Muscle layer of colon (tissue), 2 donors: ENCODE measurements at regions not wholly inside any gene's neighbourhood (a gene's known extent, or its start where the extent isn't known, plus 50 kb on each side); places are given as distances from the start of the nearest gene placed in this dataset.

ENCODE experiments used
- H3K27ac ChIP-seq: one replicate; pipeline ENCODE4 v1.7.0; 2013; ENCODE audit warnings: low read depth, mild to moderate bottlenecking, low read length, moderate library complexity
- H3K27me3 ChIP-seq, 2 donors: one replicate each; pipeline ENCODE4 v1.7.0; 2013; ENCODE audit warnings: low read length in 2 of 2, mild to moderate bottlenecking in 2 of 2; ENCODE audit not compliant: insufficient read depth in 2 of 2, control insufficient read depth in 1 of 2
- H3K36me3 ChIP-seq: one replicate; pipeline ENCODE4 v1.7.0; 2013; ENCODE audit warnings: mild to moderate bottlenecking, low read length; ENCODE audit not compliant: insufficient read depth
- H3K4me1 ChIP-seq: one replicate; pipeline ENCODE4 v1.7.0; 2013; ENCODE audit warnings: mild to moderate bottlenecking, low read length; ENCODE audit not compliant: insufficient read depth
- H3K4me3 ChIP-seq, 2 donors: one replicate each; pipeline ENCODE4 v1.7.0; 2013; ENCODE audit warnings: low read length in 2 of 2, low read depth in 1 of 2, mild to moderate bottlenecking in 1 of 2, moderate library complexity in 1 of 2
- H3K9ac ChIP-seq: one replicate; pipeline ENCODE4 v1.7.0; 2013; ENCODE audit warnings: low read length
- H3K9me3 ChIP-seq: one replicate; pipeline ENCODE4 v1.7.0; 2013; ENCODE audit warnings: mild to moderate bottlenecking, low read length
- donor health status: abdominal sarcoma.
- donor health status: Adenocarcinoma of cecum.

DNA sequence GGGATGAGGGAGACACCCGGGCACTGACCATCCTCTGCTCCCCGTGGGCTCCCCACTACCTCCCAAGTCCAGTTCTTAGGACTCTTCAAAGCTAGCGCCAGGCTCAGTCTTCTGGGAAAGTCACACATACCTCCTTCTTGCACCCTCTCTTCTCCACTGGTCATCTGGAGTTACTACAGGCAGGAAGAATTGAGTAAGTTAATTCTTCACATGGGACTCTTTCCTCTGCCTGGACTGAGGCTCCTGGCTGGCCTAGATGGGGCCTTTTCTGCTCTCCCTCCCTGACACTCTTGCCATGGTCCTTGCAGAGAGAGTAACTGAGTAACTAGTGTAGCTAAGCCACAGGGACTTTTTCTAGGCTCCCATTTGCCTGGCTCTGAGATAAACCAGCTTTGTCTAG is 96.5 kb upstream of the CELF4 start:
- Histone ChIP-seq H3K4me3 (no peak overlapping the region), H3K9ac (no peak overlapping the region), H3K4me1 (no peaks in the 10 kb centered on the region), H3K36me3 (no peaks in the 10 kb centered on the region), H3K27ac (no peak overlapping the region), H3K27me3 (no peaks in the 10 kb centered on the region), H3K9me3 (no peaks in the 10 kb centered on the region)

DNA sequence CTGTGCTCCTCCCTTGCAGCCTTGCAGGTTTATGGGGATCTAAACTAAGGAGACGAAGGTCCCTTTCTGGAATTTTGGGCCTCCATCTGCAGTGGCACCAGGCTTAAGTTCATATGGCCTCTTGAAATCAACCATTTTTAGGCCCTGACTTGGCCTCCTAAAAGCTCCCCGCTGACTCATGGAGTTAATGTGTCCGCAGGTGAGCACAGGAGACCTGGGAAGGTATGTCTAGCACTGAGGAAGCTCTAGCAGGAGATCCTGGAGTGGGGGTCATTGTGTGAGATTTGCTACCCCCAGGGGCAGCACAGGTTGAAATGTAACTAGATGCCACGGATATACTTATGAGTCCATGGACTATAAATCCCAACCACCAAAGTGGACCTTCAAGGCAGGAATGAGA is 95.9 kb upstream of the CELF4 start:
- Histone ChIP-seq H3K4me3 (no peak overlapping the region), H3K27me3 (no peaks in the 10 kb centered on the region), H3K4me1 (no peaks in the 10 kb centered on the region), H3K9me3 (no peaks in the 10 kb centered on the region), H3K9ac (no peak overlapping the region), H3K27ac (no peak overlapping the region), H3K36me3 (no peaks in the 10 kb centered on the region)

DNA sequence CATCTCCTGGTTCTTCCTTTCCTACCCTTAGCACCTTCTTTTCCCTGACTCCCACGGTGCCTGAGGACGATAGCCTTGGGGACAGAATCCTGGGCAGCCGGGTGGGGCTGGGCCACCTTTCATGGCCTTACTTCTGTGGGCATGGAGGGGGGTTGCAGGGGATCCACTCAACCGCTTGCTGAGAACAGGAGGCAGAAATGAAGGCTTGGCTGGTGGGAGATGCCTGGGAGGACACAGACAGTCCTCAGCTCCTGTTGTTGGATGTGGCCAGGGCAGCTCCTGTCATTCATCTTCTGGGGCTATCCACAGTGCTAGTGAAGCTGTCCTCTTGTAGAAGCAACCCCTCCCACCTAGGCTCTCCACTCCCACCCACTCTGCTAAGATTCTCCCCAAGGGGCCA is 95.5 kb upstream of the CELF4 start:
- no peak overlapping the region for H3K27ac ChIP-seq
- no peaks in the 10 kb centered on the region for H3K4me1 ChIP-seq
- no peaks in the 10 kb centered on the region for H3K27me3 ChIP-seq
- no peaks in the 10 kb centered on the region for H3K36me3 ChIP-seq
- no peak overlapping the region for H3K9ac ChIP-seq
- H3K9me3 ChIP-seq = no peaks in the 10 kb centered on the region
- H3K4me3 ChIP-seq = no peak overlapping the region

DNA sequence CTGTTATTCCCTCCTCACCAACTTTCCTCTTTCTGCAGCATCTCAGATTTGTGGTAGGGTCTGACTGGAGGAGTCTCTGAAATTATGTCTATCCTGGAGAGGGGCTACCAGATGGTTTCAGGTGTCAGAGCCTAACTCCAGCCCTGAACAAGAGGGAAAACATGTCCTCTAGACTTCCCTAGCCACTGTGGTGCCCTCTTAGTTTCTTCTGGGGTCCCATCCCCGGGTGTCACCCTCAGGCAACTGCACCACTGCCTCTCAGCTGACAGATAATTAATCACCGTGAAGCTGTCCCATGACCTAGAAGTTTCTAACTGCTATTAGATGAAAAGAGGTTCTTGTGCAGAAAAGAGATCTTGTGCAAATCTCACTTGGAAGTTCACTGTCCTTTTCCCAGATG is 95.1 kb upstream of the CELF4 start:
- Histone ChIP-seq H3K27me3 (no peaks in the 10 kb centered on the region), H3K36me3 (no peaks in the 10 kb centered on the region), H3K4me3 (no peak overlapping the region), H3K27ac (no peak overlapping the region), H3K9me3 (no peaks in the 10 kb centered on the region), H3K9ac (no peak overlapping the region), H3K4me1 (no peaks in the 10 kb centered on the region)

DNA sequence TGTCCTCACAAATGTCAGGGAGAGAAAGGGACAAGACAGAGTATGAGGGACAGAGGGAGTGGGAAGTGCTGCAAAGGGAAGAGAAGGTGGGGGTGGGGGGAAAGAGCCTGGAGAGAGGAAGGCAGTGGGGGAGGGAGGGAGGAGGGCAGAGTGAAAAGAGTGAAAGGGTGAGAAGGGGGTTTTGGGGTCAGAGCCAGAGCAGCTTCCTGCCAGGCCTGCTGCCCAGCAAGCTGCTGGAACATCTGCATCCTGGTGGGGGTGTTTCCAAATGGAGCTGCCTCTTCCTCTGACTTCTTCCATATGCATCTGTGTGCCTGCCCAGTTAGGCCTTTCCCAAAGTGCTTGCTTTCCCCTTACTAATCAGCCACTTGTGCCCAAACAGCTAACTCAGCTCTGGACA is 94.3 kb upstream of the CELF4 start:
- no peaks in the 10 kb centered on the region for H3K4me1 ChIP-seq
- no peak overlapping the region for H3K27ac ChIP-seq
- no peak overlapping the region for H3K9ac ChIP-seq
- H3K27me3 ChIP-seq = no peaks in the 10 kb centered on the region
- no peaks in the 10 kb centered on the region for H3K36me3 ChIP-seq
- H3K9me3 ChIP-seq = no peaks in the 10 kb centered on the region
- no peak overlapping the region for H3K4me3 ChIP-seq

DNA sequence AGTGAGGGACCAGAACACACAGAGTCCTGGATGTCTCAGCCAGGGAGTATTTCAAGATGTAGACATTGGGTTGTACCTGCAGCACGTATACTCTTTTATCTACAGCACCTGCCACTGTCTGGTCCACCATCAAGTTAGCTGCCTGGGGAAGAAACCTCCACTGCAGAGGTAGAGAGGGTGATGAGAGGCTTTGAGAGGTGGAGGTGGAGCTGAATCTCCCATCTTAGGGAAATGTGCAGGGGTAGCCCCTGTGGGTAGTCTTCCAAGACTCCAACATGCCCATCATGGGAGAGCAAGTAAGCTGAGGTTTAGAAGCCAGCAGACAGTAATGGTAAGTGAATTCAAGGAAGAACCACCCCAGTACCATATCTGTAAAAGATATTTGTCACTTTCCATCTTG is 93.3 kb upstream of the CELF4 start:
- H3K9ac ChIP-seq = no peak overlapping the region
- H3K4me1 ChIP-seq = no peaks in the 10 kb centered on the region
- no peaks in the 10 kb centered on the region for H3K27me3 ChIP-seq
- no peaks in the 10 kb centered on the region for H3K9me3 ChIP-seq
- H3K4me3 ChIP-seq = no peak overlapping the region
- H3K36me3 ChIP-seq = no peaks in the 10 kb centered on the region
- no peak overlapping the region for H3K27ac ChIP-seq

DNA sequence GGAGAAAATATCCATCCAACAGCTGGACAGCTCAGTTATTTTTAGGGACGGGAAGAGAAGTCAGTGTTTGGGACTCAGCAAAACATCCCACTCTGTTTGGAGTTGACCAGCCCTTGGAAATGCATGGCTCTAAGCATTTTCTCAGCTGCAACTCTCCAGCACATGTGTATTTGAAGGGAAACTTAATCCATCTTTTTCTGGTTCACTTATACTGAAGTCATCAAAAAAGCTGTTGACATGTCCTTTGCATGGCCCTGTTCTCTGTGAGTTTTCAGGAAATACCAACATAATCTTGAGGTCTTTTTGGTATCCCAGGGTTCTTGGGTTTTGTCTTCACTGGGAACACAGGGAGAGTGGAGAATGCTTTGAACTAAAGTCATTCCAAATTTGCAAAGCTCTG is 91.9 kb upstream of the CELF4 start:
- no peak overlapping the region for H3K4me3 ChIP-seq
- H3K9ac ChIP-seq = no peak overlapping the region
- no peak overlapping the region for H3K27ac ChIP-seq
- no peaks in the 10 kb centered on the region for H3K36me3 ChIP-seq
- no peaks in the 10 kb centered on the region for H3K4me1 ChIP-seq
- H3K27me3 ChIP-seq = no peaks in the 10 kb centered on the region
- no peaks in the 10 kb centered on the region for H3K9me3 ChIP-seq

DNA sequence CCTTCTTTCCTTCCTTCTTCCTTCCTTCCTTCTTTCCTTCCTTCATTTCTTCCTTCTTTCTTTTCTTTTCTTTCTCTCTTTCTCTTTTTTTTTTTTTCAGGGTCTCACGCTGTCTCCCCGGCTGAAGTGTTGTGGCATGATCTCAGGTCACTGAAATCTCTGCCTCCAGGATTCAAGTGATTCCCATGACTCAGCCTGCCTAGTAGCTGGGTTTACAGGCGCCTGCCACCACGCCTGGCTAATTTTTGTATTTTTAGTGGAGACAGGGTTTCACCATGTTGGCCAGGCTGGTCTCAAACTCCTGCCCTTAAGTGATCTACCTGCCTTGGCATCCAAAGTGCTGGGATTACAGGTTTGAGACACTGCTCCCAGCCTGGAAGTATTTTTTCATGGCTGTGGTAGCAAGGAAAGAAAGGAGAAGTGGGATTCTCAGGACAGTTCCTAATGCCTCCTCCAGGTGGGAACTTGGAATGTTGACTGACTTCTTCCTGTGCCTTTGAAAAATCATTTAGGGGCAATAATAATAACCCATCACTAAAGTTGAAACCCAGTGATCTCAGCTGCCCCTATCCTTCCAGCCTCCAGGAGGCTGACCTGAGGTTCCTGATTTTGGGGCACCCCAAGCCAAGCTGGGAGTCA is 89.3 kb upstream of the CELF4 start:
- Histone ChIP-seq H3K4me3 (no peak overlapping the region), H3K4me1 (no peaks in the 10 kb centered on the region), H3K27ac (no peak overlapping the region), H3K36me3 (no peaks in the 10 kb centered on the region), H3K9me3 (no peaks in the 10 kb centered on the region), H3K9ac (no peak overlapping the region), H3K27me3 (no peaks in the 10 kb centered on the region)

DNA sequence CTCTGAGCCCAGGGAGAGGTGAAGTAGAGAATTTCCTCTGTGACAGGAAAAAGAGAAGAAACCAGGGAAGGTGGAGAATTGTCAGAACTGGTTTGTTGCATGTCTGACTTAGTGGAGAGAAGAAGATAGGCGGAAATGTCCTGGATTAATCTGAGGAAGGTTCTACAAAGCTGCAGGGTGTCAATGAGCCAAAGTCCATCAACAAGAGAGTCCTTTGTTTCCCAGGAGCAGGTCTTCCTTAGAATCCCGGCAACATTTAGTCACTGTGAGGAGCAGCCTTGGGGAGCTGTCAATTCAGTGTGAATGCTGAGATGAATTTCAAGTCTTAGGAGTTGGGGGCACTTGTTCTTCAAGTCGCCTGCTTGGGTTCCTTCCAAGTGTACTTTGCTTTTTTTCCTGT is 88.4 kb upstream of the CELF4 start:
- H3K4me1 ChIP-seq = no peaks in the 10 kb centered on the region
- no peak overlapping the region for H3K4me3 ChIP-seq
- no peak overlapping the region for H3K27ac ChIP-seq
- H3K9ac ChIP-seq = no peak overlapping the region
- H3K9me3 ChIP-seq = no peaks in the 10 kb centered on the region
- no peaks in the 10 kb centered on the region for H3K27me3 ChIP-seq
- H3K36me3 ChIP-seq = no peaks in the 10 kb centered on the region

DNA sequence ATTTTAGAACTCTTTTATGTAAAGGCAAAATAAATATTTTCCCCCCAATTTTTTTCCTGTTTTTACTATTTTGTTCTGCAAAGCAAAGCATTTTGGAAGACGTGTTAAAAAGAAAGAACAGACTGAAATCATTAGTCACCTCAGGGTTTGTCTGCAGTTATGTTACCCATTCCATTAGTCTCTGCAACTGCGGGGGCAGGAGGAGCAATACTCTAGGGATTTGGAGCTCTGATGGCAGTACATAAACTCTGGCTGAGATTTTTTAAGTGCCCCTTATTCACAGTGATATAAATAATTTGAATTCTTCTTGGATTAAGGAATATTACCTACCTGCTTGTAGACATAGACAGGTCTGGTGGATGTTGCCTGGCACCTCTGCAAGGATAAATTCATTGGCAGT is 88.0 kb upstream of the CELF4 start:
- no peak overlapping the region for H3K9ac ChIP-seq
- H3K36me3 ChIP-seq = no peaks in the 10 kb centered on the region
- no peak overlapping the region for H3K27ac ChIP-seq
- no peaks in the 10 kb centered on the region for H3K9me3 ChIP-seq
- H3K27me3 ChIP-seq = no peaks in the 10 kb centered on the region
- H3K4me3 ChIP-seq = no peak overlapping the region
- no peaks in the 10 kb centered on the region for H3K4me1 ChIP-seq

DNA sequence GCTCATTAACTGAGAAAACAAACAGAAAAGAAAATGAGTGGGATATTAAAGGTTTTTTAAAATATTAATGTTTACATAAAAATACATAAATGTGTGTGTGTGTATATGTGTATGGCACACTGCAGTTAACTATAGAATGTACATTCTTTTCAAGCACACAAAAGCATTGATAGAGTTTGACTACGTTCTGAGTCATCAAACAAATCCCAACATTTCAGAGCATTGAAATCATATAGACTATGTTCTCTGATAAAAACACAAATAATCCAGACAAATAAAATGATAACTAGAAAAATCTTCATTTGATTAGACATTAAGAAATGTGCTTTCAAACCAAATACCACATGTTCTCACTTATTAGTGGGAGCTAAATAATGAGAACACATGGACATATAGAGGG is 84.3 kb upstream of the CELF4 start:
- H3K4me1 ChIP-seq = no peaks in the 10 kb centered on the region
- no peaks in the 10 kb centered on the region for H3K36me3 ChIP-seq
- H3K4me3 ChIP-seq = no peak overlapping the region
- no peak overlapping the region for H3K27ac ChIP-seq
- no peaks in the 10 kb centered on the region for H3K27me3 ChIP-seq
- H3K9me3 ChIP-seq = peaks cover 4% of the 10 kb centered on the region
- H3K9ac ChIP-seq = no peak overlapping the region

DNA sequence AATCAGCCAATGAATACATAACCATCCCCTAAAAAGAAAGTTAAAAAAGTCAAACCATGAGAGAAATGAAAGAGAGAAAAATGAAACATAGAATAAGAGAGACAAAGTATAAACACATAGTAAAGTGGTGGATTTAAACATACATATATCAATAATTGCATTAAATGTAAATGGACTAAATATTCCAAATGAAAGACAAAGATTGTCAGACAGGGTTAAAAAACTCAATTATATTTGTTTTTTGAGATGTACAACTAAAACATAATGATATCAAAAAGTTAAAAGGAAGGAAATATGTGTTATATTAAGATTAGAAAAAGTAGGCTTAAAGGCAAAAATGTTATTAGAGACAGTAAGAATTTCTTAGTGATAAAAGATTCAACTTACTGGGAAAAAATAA is 83.8 kb upstream of the CELF4 start:
- Histone ChIP-seq H3K4me1 (no peaks in the 10 kb centered on the region), H3K36me3 (no peaks in the 10 kb centered on the region), H3K9me3 (peaks cover 4% of the 10 kb centered on the region), H3K4me3 (no peak overlapping the region), H3K9ac (no peak overlapping the region), H3K27me3 (no peaks in the 10 kb centered on the region), H3K27ac (no peak overlapping the region)
